Fibroblast of villous mesenchyme (primary cell): ENCODE measurements at regions not wholly inside any gene's neighbourhood (a gene's known extent, or its start where the extent isn't known, plus 50 kb on each side); places are given as distances from the start of the nearest gene placed in this dataset.

ENCODE experiments used
- DNase-seq: peaks from one replicate; pipeline ENCODE4 v3.0.0-alpha.2; 2010; ENCODE audit warnings: low read depth
- H3K4me3 ChIP-seq: 2 replicates; pipeline ENCODE4 v1.5.1; 2011; ENCODE audit warnings: low read depth, mild to moderate bottlenecking, low read length
- CTCF ChIP-seq: IDR thresholded peaks from 2 replicates; pipeline ENCODE4 v1.5.1; 2012; ENCODE audit warnings: low read depth, mild to moderate bottlenecking, low read length; ENCODE audit not compliant: insufficient read depth

DNA sequence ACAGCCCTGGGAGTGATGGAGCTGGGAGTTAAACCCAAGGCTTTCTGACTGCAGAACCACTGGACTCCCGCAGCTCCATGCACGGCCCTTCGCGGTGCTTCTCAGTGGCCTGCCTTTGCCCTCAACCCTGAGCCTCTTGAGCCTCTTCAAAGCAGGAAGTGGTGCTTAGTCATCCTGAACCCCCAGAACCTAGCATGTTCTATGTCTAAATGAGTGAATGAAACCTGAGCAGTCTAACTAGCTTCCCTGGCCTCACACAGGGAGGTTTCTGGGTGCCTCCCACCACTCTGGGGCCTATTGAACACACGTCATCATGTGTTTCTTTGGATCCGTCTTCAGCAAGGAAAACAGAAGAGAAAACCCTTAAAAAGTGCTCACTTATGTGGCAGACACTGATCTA is 117.9 kb upstream of the SFSWAP start:
- DNase-seq, result no peak
- no peak overlapping the region for H3K4me3 ChIP-seq
- no peak for TF ChIP-seq CTCF

GRCh38 chr12:131593406-131593805 is 117.5 kb upstream of the SFSWAP start:
- no peak overlapping the region for H3K4me3 ChIP-seq
- TF ChIP-seq CTCF, result no peak
- DNase-seq, result no peak

- H3K4me3 ChIP-seq, result no peak overlapping the region
- DNase-seq, result no peak
- TF ChIP-seq CTCF, result no peak
Measured at GRCh38 chr12:131596115-131596514, 114.8 kb upstream of the SFSWAP start.

DNA sequence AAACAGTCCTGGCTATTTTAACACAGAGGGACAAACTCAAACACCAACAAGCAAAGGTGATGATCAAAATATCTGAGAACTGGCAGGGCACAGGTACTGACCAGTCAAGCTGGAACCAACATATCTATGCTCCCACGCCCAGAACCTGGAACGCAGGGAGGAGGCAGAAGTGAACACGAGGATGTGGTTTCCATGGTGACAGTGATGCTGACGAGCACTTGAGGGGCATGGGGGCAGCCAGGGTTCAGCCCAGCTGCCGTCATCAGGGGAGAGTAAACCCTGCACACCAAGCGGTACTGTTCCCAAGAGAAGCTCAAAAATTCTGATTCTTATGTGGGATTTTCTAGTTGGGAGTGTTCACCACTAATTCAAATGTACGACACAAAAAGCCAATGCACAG is 113.6 kb upstream of the SFSWAP start:
- H3K4me3 ChIP-seq, result no peak overlapping the region
- TF ChIP-seq CTCF, result no peak
- no peak for DNase-seq

DNA sequence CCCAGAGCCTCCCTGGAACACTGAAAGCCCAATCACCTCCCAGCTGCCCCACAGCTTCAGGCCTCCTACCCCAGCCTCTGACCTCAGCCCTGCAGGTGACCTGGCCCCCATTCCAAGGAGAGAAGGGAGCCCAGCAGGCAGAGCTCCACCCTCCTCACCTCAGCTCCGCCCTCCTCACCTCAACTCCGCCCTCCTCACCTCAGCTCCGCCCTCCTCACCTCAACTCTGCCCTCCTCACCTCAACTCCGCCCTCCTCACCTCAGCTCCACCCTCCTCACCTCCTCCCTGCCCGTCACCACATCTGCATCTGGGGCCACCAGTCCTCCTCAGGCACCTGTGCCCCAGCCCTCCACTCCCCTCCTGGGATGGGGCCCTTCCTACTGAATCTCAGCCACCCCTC is 112.2 kb upstream of the SFSWAP start:
- H3K4me3 ChIP-seq, result no peak overlapping the region
- DNase-seq, result no peak
- no peak for TF ChIP-seq CTCF

GRCh38 chr12:131599190-131600159 is 111.4 kb upstream of the SFSWAP start:
- H3K4me3 ChIP-seq, result no peak overlapping the region
- TF ChIP-seq CTCF, result no peak
- DNase-seq, result no peak
